DND-41 (cell line): ENCODE measurements at regions not wholly inside any gene's neighbourhood (a gene's known extent, or its start where the extent isn't known, plus 50 kb on each side); places are given as distances from the start of the nearest gene placed in this dataset.

ENCODE experiments used
- ATAC-seq: fragments of 200-7000 bp; cut with Tn5 transposase; 3 replicates; pipeline ENCODE4 v1.9.1; 2021; ENCODE audit warnings: low read depth; ENCODE audit not compliant: insufficient read depth
- DNase-seq: peaks from one replicate; pipeline ENCODE4 v3.0.0-alpha.2; 2020
- H2AFZ ChIP-seq: 2 replicates; pipeline ENCODE4 v1.6.0; 2012; ENCODE audit warnings: low read depth, low read length
- H3K27ac ChIP-seq: 2 replicates; pipeline ENCODE4 v1.5.1; 2012; ENCODE audit warnings: low read length, inconsistent platforms
- H3K27me3 ChIP-seq: fragments of 200-600 bp; sonication (generic); 2 replicates; pipeline ENCODE4 v1.6.0; 2012; ENCODE audit warnings: low read length, mild to moderate bottlenecking, inconsistent platforms; ENCODE audit not compliant: insufficient read depth, poor library complexity
- H3K36me3 ChIP-seq: 2 replicates; pipeline ENCODE4 v1.5.1; 2012; ENCODE audit warnings: low read length, inconsistent platforms; ENCODE audit not compliant: insufficient read depth
- H3K4me1 ChIP-seq: 2 replicates; pipeline ENCODE4 v1.5.1; 2012; ENCODE audit warnings: mild to moderate bottlenecking, low read length; ENCODE audit not compliant: insufficient read depth
- H3K4me2 ChIP-seq: 2 replicates; pipeline ENCODE4 v1.6.0; 2012; ENCODE audit warnings: mild to moderate bottlenecking, moderate library complexity, low read length, inconsistent platforms; ENCODE audit not compliant: insufficient read depth
- H3K4me3 ChIP-seq, 2 experiments: fragments of 200-600 bp in 1 of 2; shearing (Covaris generic) in 1 of 2; 2 replicates each; pipeline ENCODE4 v1.5.1; 2012 to 2016; ENCODE audit warnings: inconsistent platforms in 2 of 2, low read length in 2 of 2, mild to moderate bottlenecking in 2 of 2, low read depth in 1 of 2, moderate library complexity in 1 of 2
- H3K79me2 ChIP-seq: 2 replicates; pipeline ENCODE4 v1.6.0; 2012; ENCODE audit warnings: low read length, inconsistent platforms; ENCODE audit not compliant: insufficient read depth
- H3K9ac ChIP-seq: 2 replicates; pipeline ENCODE4 v1.6.0; 2012; ENCODE audit warnings: low read depth, mild to moderate bottlenecking, inconsistent platforms, low read length, moderate library complexity
- H3K9me3 ChIP-seq: 2 replicates; pipeline ENCODE4 v1.5.1; 2012; ENCODE audit warnings: low read length, moderate library complexity, mild to moderate bottlenecking, inconsistent platforms; ENCODE audit not compliant: insufficient read depth, severe bottlenecking
- H4K20me1 ChIP-seq: 2 replicates; pipeline ENCODE4 v1.6.0; 2012; ENCODE audit warnings: low read length; ENCODE audit not compliant: insufficient read depth
- EZH2 ChIP-seq: IDR thresholded peaks from 3 replicates; pipeline ENCODE4 v1.6.1; 2012; ENCODE audit warnings: borderline replicate concordance, low read depth, mild to moderate bottlenecking, moderate library complexity, low read length, inconsistent platforms; ENCODE audit not compliant: severe bottlenecking
- TF ChIP-seq, protein P1 (sequence below): IDR thresholded peaks from 2 replicates; pipeline ENCODE4 v1.5.1; 2012; ENCODE audit warnings: borderline replicate concordance, low read length, moderate library complexity, mild to moderate bottlenecking; ENCODE audit not compliant: poor library complexity, severe bottlenecking; ENCODE audit errors: extremely low read depth

GRCh38 chr2:155792666-155793065 lies 539.9 kb downstream of the NR4A2 start:
- DNase-seq = no peak
- no peak overlapping the region for H3K4me2 ChIP-seq
- no peak for TF ChIP-seq EZH2
- TF ChIP-seq, protein P1, sequence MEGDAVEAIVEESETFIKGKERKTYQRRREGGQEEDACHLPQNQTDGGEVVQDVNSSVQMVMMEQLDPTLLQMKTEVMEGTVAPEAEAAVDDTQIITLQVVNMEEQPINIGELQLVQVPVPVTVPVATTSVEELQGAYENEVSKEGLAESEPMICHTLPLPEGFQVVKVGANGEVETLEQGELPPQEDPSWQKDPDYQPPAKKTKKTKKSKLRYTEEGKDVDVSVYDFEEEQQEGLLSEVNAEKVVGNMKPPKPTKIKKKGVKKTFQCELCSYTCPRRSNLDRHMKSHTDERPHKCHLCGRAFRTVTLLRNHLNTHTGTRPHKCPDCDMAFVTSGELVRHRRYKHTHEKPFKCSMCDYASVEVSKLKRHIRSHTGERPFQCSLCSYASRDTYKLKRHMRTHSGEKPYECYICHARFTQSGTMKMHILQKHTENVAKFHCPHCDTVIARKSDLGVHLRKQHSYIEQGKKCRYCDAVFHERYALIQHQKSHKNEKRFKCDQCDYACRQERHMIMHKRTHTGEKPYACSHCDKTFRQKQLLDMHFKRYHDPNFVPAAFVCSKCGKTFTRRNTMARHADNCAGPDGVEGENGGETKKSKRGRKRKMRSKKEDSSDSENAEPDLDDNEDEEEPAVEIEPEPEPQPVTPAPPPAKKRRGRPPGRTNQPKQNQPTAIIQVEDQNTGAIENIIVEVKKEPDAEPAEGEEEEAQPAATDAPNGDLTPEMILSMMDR = no peak

DNA sequence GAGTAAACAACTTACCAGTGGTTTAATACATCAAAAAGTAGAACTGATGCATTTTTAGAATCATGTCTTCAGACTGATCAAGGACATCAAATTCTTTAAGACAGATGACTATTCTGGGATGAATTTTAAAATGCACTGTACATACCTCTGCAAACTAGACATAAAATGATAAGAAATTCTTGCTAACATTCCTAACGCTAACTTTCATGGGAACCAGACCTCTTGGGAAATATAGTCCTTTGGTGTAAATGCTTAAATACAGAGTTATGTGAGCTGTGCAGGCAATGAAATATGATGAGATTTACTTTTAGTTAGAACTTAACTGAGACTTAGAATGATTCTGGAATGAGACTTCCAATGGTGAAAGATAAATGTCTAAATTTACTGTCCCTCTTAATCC lies 562.0 kb downstream of the NR4A2 start:
- no peaks in the 10 kb centered on the region for H3K36me3 ChIP-seq
- H3K9me3 ChIP-seq = no peaks in the 10 kb centered on the region
- H2AFZ ChIP-seq = no peak overlapping the region
- H3K9ac ChIP-seq = no peak overlapping the region
- DNase-seq = no peak
- no peaks in the 10 kb centered on the region for H3K79me2 ChIP-seq
- H3K4me2 ChIP-seq = no peak overlapping the region
- no peak for ATAC-seq
- H3K4me3 ChIP-seq = no peak overlapping the region
- TF ChIP-seq, protein P1 = no peak
- TF ChIP-seq EZH2 = no peak
- H3K4me1 ChIP-seq = no peaks in the 10 kb centered on the region
- no peaks in the 10 kb centered on the region for H3K27me3 ChIP-seq
- no peak overlapping the region for H3K27ac ChIP-seq
- H4K20me1 ChIP-seq = no peaks in the 10 kb centered on the region

More at GRCh38 chr2:155792666-155793065, 539.9 kb downstream of the NR4A2 start:
- H3K79me2 ChIP-seq = no peaks in the 10 kb centered on the region
- no peak for ATAC-seq
- no peak overlapping the region for H3K4me3 ChIP-seq
- H3K27me3 ChIP-seq = no peaks in the 10 kb centered on the region
- H3K4me1 ChIP-seq = no peaks in the 10 kb centered on the region
- H3K9ac ChIP-seq = no peak overlapping the region
- no peak overlapping the region for H3K27ac ChIP-seq
- no peaks in the 10 kb centered on the region for H4K20me1 ChIP-seq
- no peaks in the 10 kb centered on the region for H3K36me3 ChIP-seq
- peaks cover 18% of the 10 kb centered on the region for H3K9me3 ChIP-seq
- no peak overlapping the region for H2AFZ ChIP-seq

DNA sequence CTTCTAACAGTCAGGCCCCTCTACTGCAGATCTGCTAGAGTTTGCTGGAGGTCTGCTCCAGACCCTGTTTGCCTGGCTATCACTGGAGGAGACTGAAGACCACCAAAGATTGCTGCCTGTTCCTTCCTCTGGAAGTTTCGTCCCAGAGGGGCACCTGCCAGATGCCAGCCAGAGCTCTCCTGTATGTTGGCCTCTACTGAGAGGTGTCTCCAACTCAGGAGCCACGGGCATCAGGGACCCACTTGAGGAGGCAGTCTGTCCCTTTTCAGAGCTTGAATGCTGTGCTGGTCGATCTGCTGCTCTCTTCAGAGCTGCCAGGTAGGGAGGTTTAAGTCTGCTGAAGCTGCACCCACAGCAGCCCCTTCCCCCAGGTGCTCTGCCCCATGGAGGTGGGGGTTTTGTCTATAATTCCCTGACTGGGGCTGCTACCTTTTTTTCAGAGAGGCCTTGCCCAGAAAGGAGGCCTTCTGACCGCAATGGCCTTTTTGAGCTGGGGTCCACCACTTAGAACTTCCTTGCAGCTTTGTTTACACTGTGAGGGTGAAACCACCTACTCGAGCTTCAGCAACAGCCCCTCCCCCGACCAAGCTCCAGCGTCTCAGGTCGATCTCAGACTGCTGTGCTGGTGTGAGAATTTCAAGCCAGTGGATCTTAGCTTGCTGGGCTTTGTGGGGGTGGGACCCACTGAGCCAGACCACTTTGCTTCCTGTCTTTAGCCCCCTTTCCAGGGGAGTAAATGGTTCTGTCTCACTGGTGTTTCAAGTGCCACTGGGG lies 566.0 kb downstream of the NR4A2 start:
- H2AFZ ChIP-seq = no peak overlapping the region
- H3K9ac ChIP-seq = no peak overlapping the region
- H3K9me3 ChIP-seq = no peaks in the 10 kb centered on the region
- H3K4me3 ChIP-seq = no peak overlapping the region
- H4K20me1 ChIP-seq = no peaks in the 10 kb centered on the region
- no peaks in the 10 kb centered on the region for H3K4me1 ChIP-seq
- no peak overlapping the region for H3K27ac ChIP-seq
- TF ChIP-seq EZH2 = no peak
- TF ChIP-seq, protein P1 = no peak
- ATAC-seq (no peak), DNase-seq (no peak)
- no peak overlapping the region for H3K4me2 ChIP-seq
- no peaks in the 10 kb centered on the region for H3K79me2 ChIP-seq
- no peaks in the 10 kb centered on the region for H3K36me3 ChIP-seq
- no peaks in the 10 kb centered on the region for H3K27me3 ChIP-seq

DNA sequence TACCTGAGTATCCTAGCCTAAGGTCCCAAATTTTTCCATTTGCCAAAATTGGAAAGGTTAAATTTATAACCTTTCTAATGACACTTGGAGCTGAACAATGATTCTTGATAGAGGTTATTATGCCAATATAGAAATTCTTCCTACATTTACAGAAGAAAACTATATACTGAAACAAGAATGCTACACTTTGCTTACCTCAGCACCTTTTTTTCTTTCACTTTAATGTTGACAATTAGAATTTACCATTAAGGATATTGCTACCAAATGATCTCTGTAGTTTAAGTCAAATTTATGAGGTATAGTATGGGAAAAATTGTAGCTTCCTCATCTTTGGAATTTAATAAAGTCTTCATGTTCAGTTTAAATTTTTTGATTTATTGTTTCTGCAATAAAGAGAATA lies 577.0 kb downstream of the NR4A2 start:
- no peaks in the 10 kb centered on the region for H3K27me3 ChIP-seq
- DNase-seq = no peak
- H3K9ac ChIP-seq = no peak overlapping the region
- no peaks in the 10 kb centered on the region for H4K20me1 ChIP-seq
- no peaks in the 10 kb centered on the region for H3K36me3 ChIP-seq
- H3K4me2 ChIP-seq = no peak overlapping the region
- no peak for ATAC-seq
- H3K4me3 ChIP-seq = no peak overlapping the region
- no peak overlapping the region for H2AFZ ChIP-seq
- no peaks in the 10 kb centered on the region for H3K9me3 ChIP-seq
- H3K4me1 ChIP-seq = no peaks in the 10 kb centered on the region
- no peak overlapping the region for H3K27ac ChIP-seq
- no peaks in the 10 kb centered on the region for H3K79me2 ChIP-seq
- TF ChIP-seq, protein P1 = no peak
- no peak for TF ChIP-seq EZH2
